ENCODE measurements at regions not wholly inside any gene's neighbourhood (a gene's known extent, or its start where the extent isn't known, plus 50 kb on each side); places are given as distances from the start of the nearest gene placed in this dataset.

DNA sequence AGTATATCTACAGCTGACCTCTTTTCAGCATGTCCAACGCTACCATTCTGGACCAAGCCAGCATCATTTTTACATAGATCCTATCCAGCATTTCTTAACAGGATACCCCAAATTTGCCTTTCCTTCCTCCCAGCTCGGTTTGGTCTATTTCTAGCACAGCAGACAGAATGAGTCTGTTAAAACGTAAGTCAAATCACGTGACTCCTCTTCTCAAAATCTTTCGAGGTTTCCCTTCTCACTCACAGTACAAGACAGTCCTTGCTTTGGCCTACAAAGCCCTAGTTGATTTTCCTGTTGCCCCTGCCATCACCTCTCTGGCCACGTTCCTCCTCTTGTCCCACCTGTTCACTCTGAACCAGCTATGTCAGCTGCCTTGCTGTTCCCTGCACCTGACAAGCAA lies 711.7 kb downstream of the SORCS3 start:
- TF ChIP-seq CHD2 (IDR thresholded peaks at IDR 0.05; ENCODE audit: low read length) = no peak
- TF ChIP-seq YY1 (IDR thresholded peaks at IDR 0.05; ENCODE audit: low read depth, low read length) = no peak
- TF ChIP-seq CTCF (IDR thresholded peaks at IDR 0.05; ENCODE audit: control extremely low read depth in 1 of 3, insufficient read depth in 1 of 3, low read depth in 1 of 3, low read length in 3 of 3) = no peak
- TF ChIP-seq KDM4A (IDR thresholded peaks at IDR 0.05; ENCODE audit: low read depth, low read length, severe bottlenecking) = no peak
